SK-N-DZ (cell line): ENCODE measurements at regions not wholly inside any gene's neighbourhood (a gene's known extent, or its start where the extent isn't known, plus 50 kb on each side); places are given as distances from the start of the nearest gene placed in this dataset.

Experiments used
- DNase-seq: peaks from one replicate; pipeline ENCODE4 v3.0.0-alpha.2; 2015; ENCODE audit warnings: low spot score

- DNase-seq: no peak
These were observed 204.5 kb upstream of the GHITM start for GRCh38 chr10:83934641-83935338.

GRCh38 chr10:83935339-83935736 is 204.0 kb upstream of the GHITM start:
- no peak for DNase-seq

GRCh38 chr10:83935911-83936310 is 203.4 kb upstream of the GHITM start:
- no peak for DNase-seq

GRCh38 chr10:83937161-83937560 is 202.1 kb upstream of the GHITM start:
- no peak for DNase-seq

- DNase-seq: no peak
These were observed 201.5 kb upstream of the GHITM start for GRCh38 chr10:83937826-83938225.

- no peak for DNase-seq
These were observed 198.1 kb upstream of the GHITM start for GRCh38 chr10:83941189-83941588.

GRCh38 chr10:83942410-83942809 is 196.9 kb upstream of the GHITM start:
- no peak for DNase-seq

- DNase-seq: no peak
These were observed 196.3 kb upstream of the GHITM start for GRCh38 chr10:83943049-83943448.

- no peak for DNase-seq
These were observed 195.4 kb upstream of the GHITM start for GRCh38 chr10:83943920-83944319.

GRCh38 chr10:83945982-83946718 is 193.2 kb upstream of the GHITM start:
- peak; percentile 29 for DNase-seq

GRCh38 chr10:83952314-83952713 is 187.0 kb upstream of the GHITM start:
- no peak for DNase-seq

GRCh38 chr10:83953589-83953988 is 185.7 kb upstream of the GHITM start:
- DNase-seq: no peak

GRCh38 chr10:83954193-83954799 is 185.0 kb upstream of the GHITM start:
- DNase-seq: no peak

- peak; percentile 66 for DNase-seq
These were observed 183.9 kb upstream of the GHITM start for GRCh38 chr10:83955406-83955805.

GRCh38 chr10:83957168-83957947 is 182.0 kb upstream of the GHITM start:
- DNase-seq: no peak

GRCh38 chr10:83959328-83959727 is 180.0 kb upstream of the GHITM start:
- DNase-seq: no peak

- DNase-seq: no peak
These were observed 179.2 kb upstream of the GHITM start for GRCh38 chr10:83960125-83960524.

GRCh38 chr10:83961620-83962019 is 177.7 kb upstream of the GHITM start:
- DNase-seq: peak; percentile 86

GRCh38 chr10:83963446-83963845 is 175.9 kb upstream of the GHITM start:
- DNase-seq: no peak

- peak; percentile 42 for DNase-seq
These were observed 173.8 kb upstream of the GHITM start for GRCh38 chr10:83965473-83965872.

- DNase-seq: no peak
These were observed 171.3 kb upstream of the GHITM start for GRCh38 chr10:83968052-83968451.
